ENCODE measurements at regions not wholly inside any gene's neighbourhood (a gene's known extent, or its start where the extent isn't known, plus 50 kb on each side); places are given as distances from the start of the nearest gene placed in this dataset.
A peak's percentile ranks its signal among the peaks of the same experiment; 100 is the strongest.

GRCh38 chr3:94249491-94250079, 186.7 kb downstream of the NSUN3 start:
- Histone ChIP-seq H3K9me3 (ENCODE audit: low read length) (no peaks in the 10 kb centered on the region), H3F3A (ENCODE audit: insufficient read depth, low read length, poor library complexity, severe bottlenecking) (no peaks in the 10 kb centered on the region), H4K20me1 (ENCODE audit: insufficient read depth) (no peaks in the 10 kb centered on the region), H3K36me3 (ENCODE audit: insufficient read depth, low read length) (no peaks in the 10 kb centered on the region), H3K27me3 (ENCODE audit: insufficient read depth, low read depth, low read length) (no peaks in the 10 kb centered on the region), H3K9ac (ENCODE audit: low read length) (no peak overlapping the region), H3K79me2 (replicated peaks; ENCODE audit: insufficient read depth, low read length) (no peaks in the 10 kb centered on the region), H2AFZ (ENCODE audit: low read depth, low read length) (no peak overlapping the region), H3K4me2 (ENCODE audit: low read length) (no peak overlapping the region), H3K4me3 (ENCODE audit: low read length) (no peak overlapping the region), H3K9me2 (ENCODE audit: insufficient read depth, low read length) (no peaks in the 10 kb centered on the region), H3K27ac (ENCODE audit: low read length) (no peak overlapping the region)
- TF ChIP-seq, protein P1, sequence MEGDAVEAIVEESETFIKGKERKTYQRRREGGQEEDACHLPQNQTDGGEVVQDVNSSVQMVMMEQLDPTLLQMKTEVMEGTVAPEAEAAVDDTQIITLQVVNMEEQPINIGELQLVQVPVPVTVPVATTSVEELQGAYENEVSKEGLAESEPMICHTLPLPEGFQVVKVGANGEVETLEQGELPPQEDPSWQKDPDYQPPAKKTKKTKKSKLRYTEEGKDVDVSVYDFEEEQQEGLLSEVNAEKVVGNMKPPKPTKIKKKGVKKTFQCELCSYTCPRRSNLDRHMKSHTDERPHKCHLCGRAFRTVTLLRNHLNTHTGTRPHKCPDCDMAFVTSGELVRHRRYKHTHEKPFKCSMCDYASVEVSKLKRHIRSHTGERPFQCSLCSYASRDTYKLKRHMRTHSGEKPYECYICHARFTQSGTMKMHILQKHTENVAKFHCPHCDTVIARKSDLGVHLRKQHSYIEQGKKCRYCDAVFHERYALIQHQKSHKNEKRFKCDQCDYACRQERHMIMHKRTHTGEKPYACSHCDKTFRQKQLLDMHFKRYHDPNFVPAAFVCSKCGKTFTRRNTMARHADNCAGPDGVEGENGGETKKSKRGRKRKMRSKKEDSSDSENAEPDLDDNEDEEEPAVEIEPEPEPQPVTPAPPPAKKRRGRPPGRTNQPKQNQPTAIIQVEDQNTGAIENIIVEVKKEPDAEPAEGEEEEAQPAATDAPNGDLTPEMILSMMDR (IDR thresholded peaks at IDR 0.05; ENCODE audit: poor library complexity, severe bottlenecking) = peak; percentile 67
- TF ChIP-seq POLR2AphosphoS5 (IDR thresholded peaks at IDR 0.05) (no peak), RAD21 (conservative IDR thresholded peaks at IDR 0.05) (peak; percentile 75), EP300 (conservative IDR thresholded peaks at IDR 0.05; ENCODE audit: poor library complexity, severe bottlenecking) (no peak), TAF1 (IDR thresholded peaks at IDR 0.05; ENCODE audit: low read depth) (no peak), SMC3 (conservative IDR thresholded peaks at IDR 0.05; ENCODE audit: poor library complexity) (peak; percentile 69), EZH2 (IDR thresholded peaks at IDR 0.05; ENCODE audit: borderline replicate concordance, insufficient read depth, low read length, poor library complexity, severe bottlenecking) (no peak), REST (IDR thresholded peaks at IDR 0.05; ENCODE audit: borderline replicate concordance) (no peak)

- no peaks in the 10 kb centered on the region for H3K79me2 ChIP-seq (replicated peaks; ENCODE audit: insufficient read depth, low read length)
- H3F3A ChIP-seq (ENCODE audit: insufficient read depth, low read length, poor library complexity, severe bottlenecking) = no peaks in the 10 kb centered on the region
- no peak overlapping the region for H3K27ac ChIP-seq (ENCODE audit: low read length)
- H3K9ac ChIP-seq (ENCODE audit: low read length) = no peak overlapping the region
- H3K36me3 ChIP-seq (ENCODE audit: insufficient read depth, low read length) = no peaks in the 10 kb centered on the region
- no peak overlapping the region for H3K4me2 ChIP-seq (ENCODE audit: low read length)
- no peaks in the 10 kb centered on the region for H4K20me1 ChIP-seq (ENCODE audit: insufficient read depth)
- H3K4me3 ChIP-seq (ENCODE audit: low read length) = no peak overlapping the region
- no peaks in the 10 kb centered on the region for H3K9me3 ChIP-seq (ENCODE audit: low read length)
- no peak overlapping the region for H2AFZ ChIP-seq (ENCODE audit: low read depth, low read length)
- no peak for TF ChIP-seq EZH2 (IDR thresholded peaks at IDR 0.05; ENCODE audit: borderline replicate concordance, insufficient read depth, low read length, poor library complexity, severe bottlenecking)
- TF ChIP-seq EP300 (conservative IDR thresholded peaks at IDR 0.05; ENCODE audit: poor library complexity, severe bottlenecking) = no peak
- no peak for TF ChIP-seq SMC3 (conservative IDR thresholded peaks at IDR 0.05; ENCODE audit: poor library complexity)
- TF ChIP-seq TAF1 (IDR thresholded peaks at IDR 0.05; ENCODE audit: low read depth) = no peak
- no peak for TF ChIP-seq POLR2AphosphoS5 (IDR thresholded peaks at IDR 0.05)
- no peak for TF ChIP-seq REST (IDR thresholded peaks at IDR 0.05; ENCODE audit: borderline replicate concordance)
- no peak for TF ChIP-seq RAD21 (conservative IDR thresholded peaks at IDR 0.05)
- TF ChIP-seq, protein P1 (IDR thresholded peaks at IDR 0.05; ENCODE audit: poor library complexity, severe bottlenecking) = no peak
- no peak for TF ChIP-seq MXI1 (conservative IDR thresholded peaks at IDR 0.05; ENCODE audit: poor library complexity, severe bottlenecking)
- no peaks in the 10 kb centered on the region for H3K27me3 ChIP-seq (ENCODE audit: insufficient read depth, low read depth, low read length)
- H3K9me2 ChIP-seq (ENCODE audit: insufficient read depth, low read length) = peaks cover 2% of the 10 kb centered on the region
These were observed 188.7 kb downstream of the NSUN3 start for GRCh38 chr3:94251566-94251965.
